Fibroblast of lung (primary cell): ENCODE measurements at regions not wholly inside any gene's neighbourhood (a gene's known extent, or its start where the extent isn't known, plus 50 kb on each side); places are given as distances from the start of the nearest gene placed in this dataset.

Source experiments
- DNase-seq, 2 donors: peaks; one replicate each; pipeline versions ENCODE4 v3.0.0 to v3.0.0-alpha.2; 2010; ENCODE audit warnings: low read depth in 2 of 2
- H2AFZ ChIP-seq: 2 replicates; pipeline ENCODE4 v1.5.1; 2012; ENCODE audit warnings: low read length, control low read depth, inconsistent platforms
- H3K27ac ChIP-seq: 2 replicates; pipeline ENCODE4 v1.5.1; 2011; ENCODE audit warnings: low read length, control low read depth; ENCODE audit not compliant: insufficient read depth
- H3K27me3 ChIP-seq: 2 replicates; pipeline ENCODE4 v1.5.1; 2011; ENCODE audit warnings: mild to moderate bottlenecking, low read length; ENCODE audit not compliant: control insufficient read depth, insufficient read depth
- H3K36me3 ChIP-seq: 2 replicates; pipeline ENCODE4 v1.5.1; 2011; ENCODE audit warnings: low read length; ENCODE audit not compliant: control insufficient read depth, insufficient read depth
- H3K4me1 ChIP-seq: 2 replicates; pipeline ENCODE4 v1.5.1; 2011; ENCODE audit warnings: low read length; ENCODE audit not compliant: control insufficient read depth, insufficient read depth; ENCODE audit errors: extremely low read depth
- H3K4me2 ChIP-seq: 2 replicates; pipeline ENCODE4 v1.5.1; 2011; ENCODE audit warnings: low read length, control low read depth; ENCODE audit not compliant: insufficient read depth; ENCODE audit errors: extremely low read depth
- H3K4me3 ChIP-seq, 4 experiments: fragments of 200-600 bp in 1 of 4; sonication (generic) in 1 of 4; replicated peaks in 1 of 4; 2 replicates each; pipeline ENCODE4 v1.5.1; 2011 to 2016; ENCODE audit warnings: low read length in 4 of 4, low read depth in 3 of 4, mild to moderate bottlenecking in 3 of 4, control low read depth in 2 of 4, inconsistent platforms in 1 of 4, mixed read lengths in 1 of 4; ENCODE audit not compliant: insufficient read depth in 1 of 4; ENCODE audit errors: control extremely low read depth in 1 of 4
- H3K79me2 ChIP-seq: 2 replicates; pipeline ENCODE4 v1.5.1; 2012; ENCODE audit warnings: mild to moderate bottlenecking, low read length, inconsistent platforms; ENCODE audit not compliant: control insufficient read depth, insufficient read depth
- H3K9ac ChIP-seq: 2 replicates; pipeline ENCODE4 v1.5.1; 2011; ENCODE audit warnings: mild to moderate bottlenecking, low read length, control low read depth; ENCODE audit not compliant: insufficient read depth
- H3K9me3 ChIP-seq: 2 replicates; pipeline ENCODE4 v1.5.1; 2012; ENCODE audit warnings: low read depth, low read length; ENCODE audit not compliant: control insufficient read depth, insufficient read depth
- H4K20me1 ChIP-seq: 2 replicates; pipeline ENCODE4 v1.5.1; 2011; ENCODE audit warnings: low read length; ENCODE audit not compliant: control insufficient read depth, insufficient read depth; ENCODE audit errors: extremely low read depth
- CTCF ChIP-seq, 2 donors: IDR thresholded peaks in 1 of 2; conservative IDR thresholded peaks in 1 of 2; 1 replicate in 1 of 2; 2 replicates in 1 of 2; pipeline ENCODE4 v1.5.1; 2011 to 2012; ENCODE audit warnings: low read length in 2 of 2, control low read depth in 1 of 2, inconsistent platforms in 1 of 2, low read depth in 1 of 2, mild to moderate bottlenecking in 1 of 2
- EZH2 ChIP-seq: IDR thresholded peaks from 2 replicates; pipeline ENCODE4 v1.5.1; 2012; ENCODE audit warnings: low read length, control low read depth, mild to moderate bottlenecking; ENCODE audit errors: missing control alignments

GRCh38 chr3:80770106-80771074 is 991.1 kb downstream of the GBE1 start:
- TF ChIP-seq CTCF (conservative IDR thresholded peaks at IDR 0.05 in 1 of 2, IDR thresholded peaks at IDR 0.05 in 1 of 2; ENCODE audit: low read depth in 1 of 2, low read length in 2 of 2) (no peak), EZH2 (no peak)
- H3K4me2 ChIP-seq, result no peak overlapping the region
- H3K4me1 ChIP-seq, result no peaks in the 10 kb centered on the region
- no peak overlapping the region for H3K27ac ChIP-seq
- H3K36me3 ChIP-seq, result no peaks in the 10 kb centered on the region
- H3K9me3 ChIP-seq, result no peaks in the 10 kb centered on the region
- H4K20me1 ChIP-seq, result no peaks in the 10 kb centered on the region
- no peak overlapping the region for H3K9ac ChIP-seq
- DNase-seq, result peak; percentile 2 to 42
- no peak overlapping the region for H2AFZ ChIP-seq
- no peaks in the 10 kb centered on the region for H3K27me3 ChIP-seq
- no peaks in the 10 kb centered on the region for H3K79me2 ChIP-seq
- H3K4me3 ChIP-seq, result peak overlapping the region in 1 of 4 experiments; percentile 37

- no peaks in the 10 kb centered on the region for H3K36me3 ChIP-seq
- H3K27me3 ChIP-seq, result no peaks in the 10 kb centered on the region
- TF ChIP-seq CTCF (conservative IDR thresholded peaks at IDR 0.05 in 1 of 2, IDR thresholded peaks at IDR 0.05 in 1 of 2; ENCODE audit: low read depth in 1 of 2, low read length in 2 of 2) (no peak), EZH2 (no peak)
- H4K20me1 ChIP-seq, result no peaks in the 10 kb centered on the region
- peak overlapping the region in 1 of 4 experiments; percentile 37 for H3K4me3 ChIP-seq
- no peak overlapping the region for H3K27ac ChIP-seq
- H3K9me3 ChIP-seq, result no peaks in the 10 kb centered on the region
- no peaks in the 10 kb centered on the region for H3K79me2 ChIP-seq
- no peaks in the 10 kb centered on the region for H3K4me1 ChIP-seq
- DNase-seq, result no peak
- no peak overlapping the region for H3K4me2 ChIP-seq
- no peak overlapping the region for H3K9ac ChIP-seq
- no peak overlapping the region for H2AFZ ChIP-seq
These were observed 991.8 kb downstream of the GBE1 start for GRCh38 chr3:80769683-80770082.

- Histone ChIP-seq H3K9ac (no peak overlapping the region), H3K27me3 (no peaks in the 10 kb centered on the region), H3K4me1 (no peaks in the 10 kb centered on the region), H3K4me2 (no peak overlapping the region), H4K20me1 (no peaks in the 10 kb centered on the region), H3K36me3 (no peaks in the 10 kb centered on the region), H3K27ac (no peak overlapping the region), H3K4me3 (no peak overlapping the region), H3K79me2 (no peaks in the 10 kb centered on the region), H2AFZ (no peak overlapping the region), H3K9me3 (no peaks in the 10 kb centered on the region)
- TF ChIP-seq CTCF (conservative IDR thresholded peaks at IDR 0.05 in 1 of 2, IDR thresholded peaks at IDR 0.05 in 1 of 2; ENCODE audit: low read depth in 1 of 2, low read length in 2 of 2) (no peak), EZH2 (no peak)
- DNase-seq, result no peak
These were observed 993.8 kb downstream of the GBE1 start for GRCh38 chr3:80767604-80768003.
